Lower lobe of right lung (tissue), 2 donors: ENCODE measurements at regions not wholly inside any gene's neighbourhood (a gene's known extent, or its start where the extent isn't known, plus 50 kb on each side); places are given as distances from the start of the nearest gene placed in this dataset.

ENCODE experiments used
- ATAC-seq, 2 donors: fragments of 200-7000 bp; cut with Tn5 transposase; one replicate each; pipeline ENCODE4 v1.9.1; 2020 to 2022; ENCODE audit warnings: mild to moderate bottlenecking in 2 of 2, moderate library complexity in 2 of 2
- DNase-seq: peaks from one replicate; pipeline ENCODE4 v3.0.0-alpha.2; 2020
- H3K27ac ChIP-seq: fragments of 200-600 bp; one replicate; pipeline ENCODE4 v1.8.0; 2022
- H3K27me3 ChIP-seq: fragments of 200-600 bp; one replicate; pipeline ENCODE4 v1.8.0; 2022; ENCODE audit warnings: low read depth
- H3K36me3 ChIP-seq: fragments of 200-600 bp; one replicate; pipeline ENCODE4 v1.8.0; 2022; ENCODE audit warnings: mild to moderate bottlenecking
- H3K4me1 ChIP-seq: fragments of 200-600 bp; one replicate; pipeline ENCODE4 v1.8.0; 2022
- H3K4me3 ChIP-seq: fragments of 200-600 bp; one replicate; pipeline ENCODE4 v1.8.0; 2022; ENCODE audit warnings: mild to moderate bottlenecking
- H3K9me3 ChIP-seq: fragments of 200-600 bp; one replicate; pipeline ENCODE4 v1.8.0; 2022
- CTCF ChIP-seq: fragments of 200-600 bp; IDR thresholded peaks from one replicate; pipeline ENCODE4 v1.8.0; 2022; ENCODE audit warnings: antibody characterized with exemption, mild to moderate bottlenecking
- intact Hi-C: fragments of 100-400 bp; cut with DNase I; formaldehyde crosslinking; loops from one replicate; pipeline ENCODE4 v1.11.0; 2022
- donor health status: DM: no; HTN: yes; CAD: no; lungs with severe emphysema.

- intact Hi-C loops, result no loop called here
- ATAC-seq, result no peak
- H3K27me3 ChIP-seq, result no peaks in the 10 kb centered on the region
Observed at GRCh38 chr1:188281921-188282320, 1453.2 kb downstream of the PLA2G4A start.

GRCh38 chr1:188295157-188295556 lies 1466.4 kb downstream of the PLA2G4A start:
- no peaks in the 10 kb centered on the region for H3K36me3 ChIP-seq
- no peaks in the 10 kb centered on the region for H3K9me3 ChIP-seq
- ATAC-seq, result no peak
- intact Hi-C loops, result no loop called here
- no peak for DNase-seq
- H3K27me3 ChIP-seq, result no peaks in the 10 kb centered on the region
- H3K4me1 ChIP-seq, result no peaks in the 10 kb centered on the region
- no peak overlapping the region for H3K4me3 ChIP-seq
- H3K27ac ChIP-seq, result no peak overlapping the region
- no peak for TF ChIP-seq CTCF

More at GRCh38 chr1:188281921-188282320, 1453.2 kb downstream of the PLA2G4A start:
- Histone ChIP-seq H3K4me1 (no peaks in the 10 kb centered on the region), H3K4me3 (no peak overlapping the region), H3K27ac (no peak overlapping the region), H3K9me3 (no peaks in the 10 kb centered on the region), H3K36me3 (no peaks in the 10 kb centered on the region)
- no peak for TF ChIP-seq CTCF
- DNase-seq, result no peak

- DNase-seq (no peak), ATAC-seq (no peak)
- Histone ChIP-seq H3K27ac (no peak overlapping the region), H3K4me3 (no peak overlapping the region), H3K36me3 (no peaks in the 10 kb centered on the region), H3K4me1 (no peaks in the 10 kb centered on the region), H3K27me3 (no peaks in the 10 kb centered on the region), H3K9me3 (no peaks in the 10 kb centered on the region)
- TF ChIP-seq CTCF, result no peak
- intact Hi-C loops, result no loop called here
Observed at GRCh38 chr1:188302746-188303145, 1474.0 kb downstream of the PLA2G4A start.

GRCh38 chr1:188314557-188315137 lies 1485.9 kb downstream of the PLA2G4A start:
- TF ChIP-seq CTCF, result no peak
- no peak for ATAC-seq
- intact Hi-C loops, result no loop called here
- no peaks in the 10 kb centered on the region for H3K4me1 ChIP-seq
- no peak overlapping the region for H3K4me3 ChIP-seq
- no peaks in the 10 kb centered on the region for H3K36me3 ChIP-seq
- no peak for DNase-seq
- H3K27me3 ChIP-seq, result no peaks in the 10 kb centered on the region
- H3K9me3 ChIP-seq, result no peaks in the 10 kb centered on the region
- no peak overlapping the region for H3K27ac ChIP-seq

GRCh38 chr1:188317894-188318293 lies 1489.1 kb downstream of the PLA2G4A start:
- Histone ChIP-seq H3K4me1 (no peaks in the 10 kb centered on the region), H3K4me3 (no peak overlapping the region), H3K27ac (no peak overlapping the region), H3K36me3 (no peaks in the 10 kb centered on the region), H3K9me3 (no peaks in the 10 kb centered on the region), H3K27me3 (no peaks in the 10 kb centered on the region)
- TF ChIP-seq CTCF, result no peak
- DNase-seq (no peak), ATAC-seq (no peak)
- intact Hi-C loops, result no loop called here
